Caco-2 (cell line): ENCODE measurements at regions not wholly inside any gene's neighbourhood (a gene's known extent, or its start where the extent isn't known, plus 50 kb on each side); places are given as distances from the start of the nearest gene placed in this dataset.

Experiments used
- BruUV-seq: library from RNA; stranded (reverse); fragments of 400-500 nt; replicated peaks from 2 replicates; lab custom pipeline; 2021; lab: Mats Ljungman, UMichigan
- CTCF ChIA-PET: fragments of 300-600 bp; sonication (Branson Sonifier 250); formaldehyde crosslinking; loops from one replicate; lab custom pipeline; 2022; ENCODE audit warnings: antibody characterized with exemption; lab: Charles Lee
- POLR2A ChIA-PET: fragments of 300-600 bp; sonication (Branson Sonifier 250); formaldehyde crosslinking; loops from one replicate; lab custom pipeline; 2022; ENCODE audit warnings: antibody characterized with exemption; lab: Charles Lee
- DNase-seq, 2 experiments: peaks; one replicate each; pipeline versions ENCODE4 v3.0.0 to v3.0.0-alpha.2; 2020 to 2022
- H3K27me3 ChIP-seq: replicated peaks from 2 replicates; pipeline ENCODE4 v1.6.0; 2011; ENCODE audit warnings: low read length; ENCODE audit not compliant: control insufficient read depth, insufficient read depth
- H3K36me3 ChIP-seq: 2 replicates; pipeline ENCODE4 v1.5.1; 2011; ENCODE audit warnings: low read length; ENCODE audit not compliant: control insufficient read depth, insufficient read depth
- H3K4me1 ChIP-seq: fragments of 250-450 bp; sonication (Bioruptor Pico); 2 replicates; pipeline ENCODE4 v1.5.1; 2020; ENCODE audit warnings: mild to moderate bottlenecking
- H3K4me3 ChIP-seq: 2 replicates; pipeline ENCODE4 v1.5.1; 2011; ENCODE audit warnings: low read depth, mild to moderate bottlenecking, control low read depth, low read length
- H3K9me3 ChIP-seq: fragments of 250-450 bp; sonication (Bioruptor Pico); 2 replicates; pipeline ENCODE4 v1.5.1; 2020; ENCODE audit warnings: mild to moderate bottlenecking, moderate library complexity
- H3K27ac Mint-ChIP-seq: one replicate; pipeline ENCODE4 v1.8.0; 2022; ENCODE audit warnings: mixed read lengths; ENCODE audit not compliant: unreplicated experiment
- H3K27me3 Mint-ChIP-seq: one replicate; pipeline ENCODE4 v1.8.0; 2022; ENCODE audit warnings: mixed read lengths; ENCODE audit not compliant: insufficient read depth, unreplicated experiment
- H3K36me3 Mint-ChIP-seq: one replicate; pipeline ENCODE4 v1.8.0; 2022; ENCODE audit warnings: mild to moderate bottlenecking, mixed read lengths; ENCODE audit not compliant: insufficient read depth, unreplicated experiment
- H3K4me1 Mint-ChIP-seq: one replicate; pipeline ENCODE4 v1.8.0; 2022; ENCODE audit warnings: low read depth, mixed read lengths; ENCODE audit not compliant: unreplicated experiment
- H3K4me3 Mint-ChIP-seq: one replicate; pipeline ENCODE4 v1.8.0; 2022; ENCODE audit warnings: mild to moderate bottlenecking, moderate library complexity, mixed read lengths; ENCODE audit not compliant: unreplicated experiment
- H3K9me3 Mint-ChIP-seq: one replicate; pipeline ENCODE4 v1.8.0; 2022; ENCODE audit warnings: mixed read lengths; ENCODE audit not compliant: unreplicated experiment
- intact Hi-C: fragments of 100-400 bp; cut with micrococcal nuclease; formaldehyde crosslinking; loops from one replicate; pipeline ENCODE4 v1.10.0; 2022; ENCODE audit not compliant: unreplicated experiment
- TF ChIP-seq, protein P1 (sequence below), 2 experiments: fragments of 200-600 bp in 1 of 2; IDR thresholded peaks; 1 replicate in 1 of 2; 2 replicates in 1 of 2; pipeline versions ENCODE4 v1.5.1 to v1.8.0; 2011 to 2022; ENCODE audit warnings: antibody characterized with exemption in 1 of 2, control low read depth in 1 of 2, inconsistent platforms in 1 of 2, low read depth in 1 of 2, low read length in 1 of 2, mild to moderate bottlenecking in 1 of 2, moderate library complexity in 1 of 2; ENCODE audit not compliant: insufficient read depth in 1 of 2, severe bottlenecking in 1 of 2, unreplicated experiment in 1 of 2

DNA sequence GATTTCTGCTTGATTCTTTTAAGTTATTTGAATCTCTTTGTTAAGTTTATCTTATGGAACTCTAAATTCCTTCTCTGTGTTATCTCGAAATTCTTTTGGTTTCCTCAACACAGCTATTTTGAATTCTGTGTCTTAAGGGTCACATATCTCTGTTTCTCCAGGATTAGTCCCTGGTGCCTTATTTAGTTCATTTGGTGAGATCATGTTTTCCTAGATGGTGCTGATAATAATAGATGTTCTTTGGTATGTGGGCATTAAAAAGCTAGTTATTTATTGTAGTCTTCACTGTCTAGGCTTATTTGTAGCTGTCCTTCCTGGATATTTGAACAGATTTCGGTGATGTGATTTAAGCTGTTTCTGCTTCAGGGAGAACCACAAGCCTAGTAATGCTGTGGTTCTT lies 615.6 kb upstream of the NECTIN3 start:
- Mint-ChIP-seq H3K9me3 (peaks cover 30% of the 10 kb centered on the region), H3K27me3 (no peaks in the 10 kb centered on the region), H3K36me3 (no peaks in the 10 kb centered on the region), H3K27ac (no peak overlapping the region), H3K4me1 (peaks cover 11% of the 10 kb centered on the region), H3K4me3 (no peak overlapping the region)
- Histone ChIP-seq H3K4me1 (peaks cover 6% of the 10 kb centered on the region), H3K36me3 (no peaks in the 10 kb centered on the region), H3K4me3 (no peak overlapping the region), H3K9me3 (0 out of 2 replicates have a peak, but pooled peaks cover 4% of the 10 kb centered on the region), H3K27me3 (no peaks in the 10 kb centered on the region)
- no TSS peak for BruUV-seq
- ChIA-PET POLR2A (no interaction called here), CTCF (no interaction called here)
- TF ChIP-seq, protein P1, sequence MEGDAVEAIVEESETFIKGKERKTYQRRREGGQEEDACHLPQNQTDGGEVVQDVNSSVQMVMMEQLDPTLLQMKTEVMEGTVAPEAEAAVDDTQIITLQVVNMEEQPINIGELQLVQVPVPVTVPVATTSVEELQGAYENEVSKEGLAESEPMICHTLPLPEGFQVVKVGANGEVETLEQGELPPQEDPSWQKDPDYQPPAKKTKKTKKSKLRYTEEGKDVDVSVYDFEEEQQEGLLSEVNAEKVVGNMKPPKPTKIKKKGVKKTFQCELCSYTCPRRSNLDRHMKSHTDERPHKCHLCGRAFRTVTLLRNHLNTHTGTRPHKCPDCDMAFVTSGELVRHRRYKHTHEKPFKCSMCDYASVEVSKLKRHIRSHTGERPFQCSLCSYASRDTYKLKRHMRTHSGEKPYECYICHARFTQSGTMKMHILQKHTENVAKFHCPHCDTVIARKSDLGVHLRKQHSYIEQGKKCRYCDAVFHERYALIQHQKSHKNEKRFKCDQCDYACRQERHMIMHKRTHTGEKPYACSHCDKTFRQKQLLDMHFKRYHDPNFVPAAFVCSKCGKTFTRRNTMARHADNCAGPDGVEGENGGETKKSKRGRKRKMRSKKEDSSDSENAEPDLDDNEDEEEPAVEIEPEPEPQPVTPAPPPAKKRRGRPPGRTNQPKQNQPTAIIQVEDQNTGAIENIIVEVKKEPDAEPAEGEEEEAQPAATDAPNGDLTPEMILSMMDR (IDR thresholded peaks at IDR 0.05; ENCODE audit: insufficient read depth in 1 of 2, low read depth in 1 of 2, low read length in 1 of 2, severe bottlenecking in 1 of 2, unreplicated experiment in 1 of 2), result no peak
- DNase-seq, result no peak
- intact Hi-C loops, result no loop called here

DNA sequence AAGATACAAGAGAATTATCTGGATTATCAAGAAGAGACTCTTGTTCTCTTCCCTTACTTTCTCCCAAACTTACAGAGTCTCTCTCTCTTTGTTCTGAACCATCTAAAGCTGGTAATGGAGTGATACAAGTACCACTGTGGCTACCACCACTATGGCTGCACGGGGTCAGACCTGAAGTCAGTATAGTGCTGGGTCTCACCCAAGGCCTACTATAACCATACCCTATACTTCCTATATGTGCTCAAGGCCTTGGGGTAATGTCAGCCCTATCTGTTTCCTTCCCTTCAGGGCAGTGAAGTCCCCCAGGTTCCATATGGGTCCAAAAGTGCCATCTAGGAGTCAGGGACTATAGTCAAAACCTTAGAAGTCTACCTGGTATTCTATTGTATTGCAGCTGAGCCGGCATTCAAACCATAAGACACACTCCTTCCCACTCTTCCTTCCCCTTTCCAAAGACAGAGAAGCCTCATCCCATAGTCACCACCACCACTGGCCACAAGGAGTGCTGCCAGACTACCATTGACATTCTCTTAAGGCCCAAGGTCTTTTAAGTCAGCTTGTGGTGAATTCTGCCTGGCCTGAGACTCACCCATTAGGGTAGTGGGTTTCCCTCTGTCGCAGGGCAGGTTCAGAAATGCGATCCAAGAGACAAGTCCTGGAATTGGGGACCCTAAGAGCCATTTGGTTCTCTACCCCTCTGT lies 615.0 kb upstream of the NECTIN3 start:
- no peak overlapping the region for H3K4me3 Mint-ChIP-seq
- H3K36me3 ChIP-seq, result no peaks in the 10 kb centered on the region
- TF ChIP-seq, protein P1 (IDR thresholded peaks at IDR 0.05; ENCODE audit: insufficient read depth in 1 of 2, low read depth in 1 of 2, low read length in 1 of 2, severe bottlenecking in 1 of 2, unreplicated experiment in 1 of 2), result no peak
- CTCF ChIA-PET, result no interaction called here
- BruUV-seq, result no TSS peak
- DNase-seq, result no peak
- peaks cover 6% of the 10 kb centered on the region for H3K4me1 ChIP-seq
- H3K27me3 ChIP-seq, result no peaks in the 10 kb centered on the region
- H3K9me3 Mint-ChIP-seq, result peaks cover 30% of the 10 kb centered on the region
- H3K9me3 ChIP-seq, result 0 out of 2 replicates have a peak, but pooled peaks cover 4% of the 10 kb centered on the region
- H3K4me1 Mint-ChIP-seq, result peaks cover 11% of the 10 kb centered on the region
- no peak overlapping the region for H3K27ac Mint-ChIP-seq
- no peak overlapping the region for H3K4me3 ChIP-seq
- H3K36me3 Mint-ChIP-seq, result no peaks in the 10 kb centered on the region
- intact Hi-C loops, result no loop called here
- no peaks in the 10 kb centered on the region for H3K27me3 Mint-ChIP-seq
- POLR2A ChIA-PET, result no interaction called here

DNA sequence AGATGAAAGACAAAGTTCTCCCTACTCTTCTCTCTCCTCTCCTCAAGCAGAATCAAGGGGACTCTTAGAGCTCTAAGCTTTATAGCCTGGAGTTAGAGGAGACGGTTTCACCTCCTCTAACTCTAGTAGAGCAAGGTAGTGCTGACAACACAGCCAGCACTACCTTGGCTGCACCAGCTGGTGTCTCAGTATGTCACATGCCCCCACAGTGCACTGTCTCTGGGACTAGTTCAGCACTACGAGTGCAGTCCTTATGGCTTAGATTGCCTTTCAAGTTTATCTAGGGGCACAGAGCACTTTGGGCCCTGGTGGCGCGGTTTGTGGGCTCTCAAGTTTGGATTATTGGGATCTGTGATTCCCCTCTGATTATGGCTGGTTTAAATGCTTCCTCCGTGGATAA lies 614.1 kb upstream of the NECTIN3 start:
- POLR2A ChIA-PET, result no interaction called here
- peaks cover 30% of the 10 kb centered on the region for H3K9me3 Mint-ChIP-seq
- Histone ChIP-seq H3K4me3 (no peak overlapping the region), H3K27me3 (no peaks in the 10 kb centered on the region), H3K9me3 (0 out of 2 replicates have a peak, but pooled peaks cover 4% of the 10 kb centered on the region), H3K4me1 (peaks cover 6% of the 10 kb centered on the region), H3K36me3 (no peaks in the 10 kb centered on the region)
- BruUV-seq, result no TSS peak
- no peaks in the 10 kb centered on the region for H3K36me3 Mint-ChIP-seq
- intact Hi-C loops, result no loop called here
- no peaks in the 10 kb centered on the region for H3K27me3 Mint-ChIP-seq
- DNase-seq, result no peak
- CTCF ChIA-PET, result no interaction called here
- TF ChIP-seq, protein P1 (IDR thresholded peaks at IDR 0.05; ENCODE audit: insufficient read depth in 1 of 2, low read depth in 1 of 2, low read length in 1 of 2, severe bottlenecking in 1 of 2, unreplicated experiment in 1 of 2), result no peak
- peaks cover 11% of the 10 kb centered on the region for H3K4me1 Mint-ChIP-seq
- no peak overlapping the region for H3K4me3 Mint-ChIP-seq
- H3K27ac Mint-ChIP-seq, result no peak overlapping the region
